OCI-LY7 (cell line): ENCODE measurements at regions not wholly inside any gene's neighbourhood (a gene's known extent, or its start where the extent isn't known, plus 50 kb on each side); places are given as distances from the start of the nearest gene placed in this dataset.

Experiments used
- BruUV-seq: library from RNA; stranded (reverse); fragments of 400-500 nt; replicated peaks from 2 replicates; lab custom pipeline; 2021; lab: Mats Ljungman, UMichigan
- CTCF ChIA-PET: fragments of 300-600 bp; sonication (Branson Sonifier 250); formaldehyde crosslinking; loops from one replicate; lab custom pipeline; 2022; ENCODE audit warnings: antibody characterized with exemption; ENCODE audit not compliant: unreplicated experiment; lab: Charles Lee
- POLR2A ChIA-PET: fragments of 300-600 bp; sonication (Branson Sonifier 250); formaldehyde crosslinking; loops from one replicate; lab custom pipeline; 2022; ENCODE audit warnings: antibody characterized with exemption; lab: Charles Lee
- DNase-seq: peaks from one replicate; pipeline ENCODE4 v3.0.0-alpha.2; 2015; ENCODE audit warnings: low spot score
- H2AFZ ChIP-seq: fragments of 200-600 bp; sonication (generic), shearing (Covaris generic); 2 replicates; pipeline ENCODE4 v1.6.1; 2014; ENCODE audit warnings: mild to moderate bottlenecking, antibody characterized with exemption, low read length, moderate library complexity
- H3K27ac ChIP-seq: fragments of 200-600 bp; sonication (generic); 2 replicates; pipeline ENCODE4 v1.5.1; 2014; ENCODE audit warnings: mixed run types, low read depth, mild to moderate bottlenecking, moderate library complexity, low read length, inconsistent platforms; ENCODE audit not compliant: poor library complexity, severe bottlenecking
- H3K36me3 ChIP-seq: fragments of 200-600 bp; sonication (generic); 2 replicates; pipeline ENCODE4 v1.6.1; 2014; ENCODE audit warnings: mild to moderate bottlenecking, antibody characterized with exemption, low read length, moderate library complexity, mixed read lengths; ENCODE audit not compliant: insufficient read depth
- H3K4me1 ChIP-seq: fragments of 200-600 bp; sonication (generic); 2 replicates; pipeline ENCODE4 v1.5.1; 2014; ENCODE audit warnings: mild to moderate bottlenecking, low read length; ENCODE audit not compliant: insufficient read depth, poor library complexity, severe bottlenecking
- H3K4me2 ChIP-seq: fragments of 200-600 bp; sonication (generic); 2 replicates; pipeline ENCODE4 v1.6.1; 2014; ENCODE audit warnings: mild to moderate bottlenecking, low read length
- H3K4me3 ChIP-seq: fragments of 200-600 bp; sonication (generic); 2 replicates; pipeline ENCODE4 v1.5.1; 2014; ENCODE audit warnings: mild to moderate bottlenecking, low read depth, low read length; ENCODE audit not compliant: poor library complexity, severe bottlenecking
- H3K79me2 ChIP-seq: fragments of 200-600 bp; sonication (generic); 2 replicates; pipeline ENCODE4 v1.6.1; 2016; ENCODE audit warnings: low read depth, mild to moderate bottlenecking, low read length, moderate library complexity, mixed read lengths; ENCODE audit not compliant: insufficient read depth
- H3K9me2 ChIP-seq: fragments of 200-600 bp; sonication (generic); 2 replicates; pipeline ENCODE4 v1.6.1; 2016; ENCODE audit warnings: mild to moderate bottlenecking, low read length, mixed read lengths; ENCODE audit not compliant: insufficient read depth
- H3K9me3 ChIP-seq: fragments of 200-600 bp; sonication (generic); 2 replicates; pipeline ENCODE4 v1.6.1; 2014; ENCODE audit warnings: mild to moderate bottlenecking, mixed run types, low read length, mixed read lengths
- H4K20me1 ChIP-seq: fragments of 200-600 bp; sonication (generic); 2 replicates; pipeline ENCODE4 v1.6.1; 2014; ENCODE audit warnings: mild to moderate bottlenecking, antibody characterized with exemption, low read length, moderate library complexity, mixed read lengths; ENCODE audit not compliant: insufficient read depth
- EZH2phosphoT487 ChIP-seq: fragments of 200-600 bp; sonication (generic); IDR thresholded peaks from 2 replicates; pipeline ENCODE4 v1.6.1; 2018; ENCODE audit warnings: low read depth, borderline replicate concordance, mild to moderate bottlenecking, mixed run types, antibody characterized with exemption, low read length, moderate library complexity, mixed read lengths
- intact Hi-C: fragments of 100-400 bp; cut with micrococcal nuclease; formaldehyde crosslinking; loops from one replicate; pipeline ENCODE4 v1.10.0; 2022; ENCODE audit not compliant: unreplicated experiment
- TF ChIP-seq, protein P1 (sequence below): fragments of 200-600 bp; sonication (generic); conservative IDR thresholded peaks from 2 replicates; pipeline ENCODE4 v1.5.1; 2014; ENCODE audit warnings: mild to moderate bottlenecking, antibody characterized with exemption, low read length, moderate library complexity, mixed read lengths

DNA sequence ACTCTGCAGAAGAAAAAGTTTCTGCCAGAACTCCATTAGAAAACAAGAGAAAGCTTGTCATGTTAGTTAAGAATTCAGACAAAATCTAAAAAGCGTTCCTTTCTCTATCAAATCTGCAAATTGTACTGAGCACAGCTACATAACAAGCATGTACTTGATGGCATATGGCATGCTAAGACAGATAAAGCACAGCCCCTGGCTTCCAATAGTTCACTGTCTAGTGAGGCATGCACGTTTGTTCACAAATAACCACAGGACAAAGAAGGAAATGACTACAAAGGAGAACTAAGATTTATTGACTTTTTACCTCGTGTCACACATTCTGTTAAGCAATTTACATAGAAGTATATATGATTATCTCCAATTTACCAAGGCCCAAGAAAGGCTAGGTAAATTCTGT is 518.2 kb upstream of the TLE4 start:
- no peak overlapping the region for H3K4me3 ChIP-seq
- CTCF ChIA-PET = no interaction called here
- DNase-seq = no peak
- H4K20me1 ChIP-seq = no peaks in the 10 kb centered on the region
- no peaks in the 10 kb centered on the region for H3K79me2 ChIP-seq
- no peaks in the 10 kb centered on the region for H3K4me1 ChIP-seq
- no peak overlapping the region for H3K4me2 ChIP-seq
- intact Hi-C loops = no loop called here
- H3K27ac ChIP-seq = no peak overlapping the region
- no peaks in the 10 kb centered on the region for H3K9me3 ChIP-seq
- H3K36me3 ChIP-seq = no peaks in the 10 kb centered on the region
- no peaks in the 10 kb centered on the region for H3K9me2 ChIP-seq
- no peak for TF ChIP-seq EZH2phosphoT487
- TF ChIP-seq, protein P1, sequence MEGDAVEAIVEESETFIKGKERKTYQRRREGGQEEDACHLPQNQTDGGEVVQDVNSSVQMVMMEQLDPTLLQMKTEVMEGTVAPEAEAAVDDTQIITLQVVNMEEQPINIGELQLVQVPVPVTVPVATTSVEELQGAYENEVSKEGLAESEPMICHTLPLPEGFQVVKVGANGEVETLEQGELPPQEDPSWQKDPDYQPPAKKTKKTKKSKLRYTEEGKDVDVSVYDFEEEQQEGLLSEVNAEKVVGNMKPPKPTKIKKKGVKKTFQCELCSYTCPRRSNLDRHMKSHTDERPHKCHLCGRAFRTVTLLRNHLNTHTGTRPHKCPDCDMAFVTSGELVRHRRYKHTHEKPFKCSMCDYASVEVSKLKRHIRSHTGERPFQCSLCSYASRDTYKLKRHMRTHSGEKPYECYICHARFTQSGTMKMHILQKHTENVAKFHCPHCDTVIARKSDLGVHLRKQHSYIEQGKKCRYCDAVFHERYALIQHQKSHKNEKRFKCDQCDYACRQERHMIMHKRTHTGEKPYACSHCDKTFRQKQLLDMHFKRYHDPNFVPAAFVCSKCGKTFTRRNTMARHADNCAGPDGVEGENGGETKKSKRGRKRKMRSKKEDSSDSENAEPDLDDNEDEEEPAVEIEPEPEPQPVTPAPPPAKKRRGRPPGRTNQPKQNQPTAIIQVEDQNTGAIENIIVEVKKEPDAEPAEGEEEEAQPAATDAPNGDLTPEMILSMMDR = no peak
- H2AFZ ChIP-seq = no peak overlapping the region
- BruUV-seq = no TSS peak
- POLR2A ChIA-PET = interaction anchor here (0.6 kb wide), 1 partner anchor 18 kb away, joined by 4 read pairs; no protein-coding TSS in a partner anchor

DNA sequence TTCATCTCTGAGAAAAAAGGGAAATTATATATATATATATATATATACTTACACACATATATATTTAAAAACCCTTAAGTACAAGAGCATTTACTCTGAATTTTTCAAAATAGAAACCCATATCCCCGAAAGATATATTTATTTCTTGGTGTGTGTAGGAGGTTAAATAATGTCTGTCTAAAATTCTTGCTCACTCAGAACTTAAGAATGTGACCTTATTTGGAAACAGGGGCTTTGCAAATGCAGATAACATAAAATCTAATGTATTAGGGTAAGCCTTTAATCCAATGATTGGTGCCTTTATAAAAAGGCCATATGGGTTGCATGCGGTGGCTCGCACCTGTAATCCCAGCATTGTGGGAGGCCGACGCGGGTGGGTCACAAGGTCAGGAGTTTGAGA is 517.3 kb upstream of the TLE4 start:
- Histone ChIP-seq H3K4me3 (no peak overlapping the region), H2AFZ (no peak overlapping the region), H3K9me2 (no peaks in the 10 kb centered on the region), H3K4me1 (no peaks in the 10 kb centered on the region), H3K9me3 (no peaks in the 10 kb centered on the region), H3K27ac (no peak overlapping the region), H3K36me3 (no peaks in the 10 kb centered on the region), H4K20me1 (no peaks in the 10 kb centered on the region), H3K79me2 (no peaks in the 10 kb centered on the region), H3K4me2 (no peak overlapping the region)
- no peak for DNase-seq
- BruUV-seq = no TSS peak
- ChIA-PET POLR2A (no interaction called here), CTCF (no interaction called here)
- intact Hi-C loops = no loop called here
- TF ChIP-seq EZH2phosphoT487 = no peak
- TF ChIP-seq, protein P1 = no peak

DNA sequence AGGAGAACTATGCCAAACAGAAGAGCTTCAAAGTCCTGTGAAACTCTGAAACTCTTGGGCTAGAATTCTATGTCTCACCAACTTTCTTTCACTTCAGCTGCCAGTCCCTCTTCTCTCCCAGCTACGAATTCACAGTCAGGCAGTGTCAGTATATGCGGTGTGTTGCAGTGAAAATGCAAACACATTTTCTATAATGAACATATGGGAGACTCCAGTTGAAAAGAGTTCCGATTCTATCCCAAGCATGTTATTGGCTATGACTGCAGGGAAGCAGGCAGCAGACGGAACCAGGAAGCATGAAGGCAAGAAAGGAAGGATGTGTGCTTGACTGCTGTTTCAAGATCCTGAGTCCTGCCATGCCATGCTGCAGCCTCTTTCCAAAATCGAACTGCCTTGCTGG is 515.7 kb upstream of the TLE4 start:
- Histone ChIP-seq H2AFZ (no peak overlapping the region), H3K4me3 (no peak overlapping the region), H3K79me2 (no peaks in the 10 kb centered on the region), H3K36me3 (no peaks in the 10 kb centered on the region), H4K20me1 (no peaks in the 10 kb centered on the region), H3K4me2 (no peak overlapping the region), H3K9me3 (no peaks in the 10 kb centered on the region), H3K9me2 (no peaks in the 10 kb centered on the region), H3K27ac (no peak overlapping the region), H3K4me1 (no peaks in the 10 kb centered on the region)
- TF ChIP-seq EZH2phosphoT487 = no peak
- TF ChIP-seq, protein P1 = no peak
- intact Hi-C loops = no loop called here
- ChIA-PET CTCF (no interaction called here), POLR2A (no interaction called here)
- BruUV-seq = no TSS peak
- DNase-seq = no peak
